Caki2 (cell line): ENCODE measurements at regions not wholly inside any gene's neighbourhood (a gene's known extent, or its start where the extent isn't known, plus 50 kb on each side); places are given as distances from the start of the nearest gene placed in this dataset.

Source experiments
- DNase-seq: peaks from one replicate; pipeline ENCODE4 v3.0.0-alpha.2; 2015; ENCODE audit warnings: low read depth
- in situ Hi-C: cut with HindIII; loops from 2 replicates; pipeline ENCODE4 v1.10.0; 2016; ENCODE audit warnings: low sequenced_read_pairs, low pct_unique_long_range_greater_than_20kb, mixed read lengths

DNA sequence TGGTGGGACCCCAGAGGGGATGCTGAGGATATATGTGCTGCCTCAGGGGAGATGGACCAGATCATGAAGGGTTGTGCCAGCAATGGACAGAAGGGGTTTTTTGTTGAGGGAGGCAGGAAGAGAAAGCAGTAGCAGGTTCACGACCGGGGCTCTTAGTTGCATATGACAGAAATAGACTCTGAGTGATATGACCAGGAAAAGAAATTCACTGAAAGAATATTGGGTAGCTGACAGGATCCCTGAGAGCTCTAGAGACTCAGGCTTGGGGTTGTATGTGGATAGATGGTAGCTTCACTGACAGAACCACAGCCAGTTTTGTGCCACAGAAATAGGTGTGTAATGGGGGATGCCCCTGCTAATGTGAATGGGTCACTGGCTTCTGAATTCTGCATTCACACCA, 241.6 kb downstream of the ZNF621 start:
- DNase-seq, result no peak
- in situ Hi-C loops, result no loop called here

DNA sequence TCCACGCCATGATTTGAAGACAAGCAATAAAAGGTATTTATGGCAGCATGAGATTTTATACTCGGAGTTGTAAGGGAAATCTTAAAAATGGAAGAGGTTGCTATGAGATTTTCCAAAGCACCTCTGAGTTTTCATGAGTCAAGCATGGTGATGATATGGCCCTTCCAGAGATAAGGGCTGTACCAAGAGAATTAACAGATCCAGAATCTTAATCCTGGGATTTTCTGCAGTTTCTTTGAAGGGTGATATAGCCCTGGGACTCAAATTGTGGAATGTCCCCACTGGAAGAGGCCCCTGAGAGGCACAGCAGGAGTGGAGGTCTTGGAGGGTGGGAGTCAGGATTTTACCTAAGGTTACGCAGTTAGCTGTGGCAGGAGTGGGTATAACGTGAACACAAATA, 243.3 kb downstream of the ZNF621 start:
- DNase-seq, result no peak
- in situ Hi-C loops, result no loop called here

DNA sequence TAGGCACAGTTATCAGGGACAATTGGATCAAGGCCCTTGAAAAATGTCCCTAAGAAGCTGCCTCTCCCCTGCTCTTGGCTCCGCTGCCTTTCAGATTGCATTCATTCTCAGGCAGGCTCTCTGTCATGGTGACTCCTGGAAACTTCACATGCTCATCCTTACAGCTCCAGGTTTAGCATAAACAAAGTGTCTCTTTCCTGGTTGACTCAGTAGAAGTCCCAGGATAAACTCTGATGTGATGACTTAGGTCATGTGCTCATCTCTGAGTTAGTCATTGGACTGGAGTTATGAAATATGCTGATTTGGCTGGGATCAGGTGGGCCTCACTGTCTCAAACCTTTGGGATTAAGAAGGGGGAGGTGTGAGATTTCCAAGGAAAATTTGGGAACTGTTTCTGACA, 243.8 kb downstream of the ZNF621 start:
- DNase-seq, result peak; percentile 49
- in situ Hi-C loops, result no loop called here

DNA sequence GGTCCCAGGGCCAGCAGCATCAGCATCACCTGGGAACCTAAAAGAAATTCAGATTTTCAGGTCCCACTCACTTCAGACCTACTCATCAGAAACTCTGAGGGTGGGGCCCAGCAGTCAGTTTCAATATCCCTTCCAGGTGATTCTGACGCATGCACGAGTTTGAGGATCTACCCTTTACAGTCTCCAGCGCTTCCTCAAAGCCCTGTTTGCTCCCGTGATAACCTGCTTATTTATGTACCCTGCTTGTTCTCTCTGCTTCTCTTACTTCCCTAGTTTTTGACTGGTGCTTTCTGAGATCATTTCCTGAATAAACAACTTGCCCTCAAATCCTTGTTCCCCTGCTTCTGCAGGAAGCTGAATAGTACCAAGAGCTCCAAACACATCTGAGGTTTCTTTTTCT, 245.3 kb downstream of the ZNF621 start:
- in situ Hi-C loops, result no loop called here
- DNase-seq, result no peak

DNA sequence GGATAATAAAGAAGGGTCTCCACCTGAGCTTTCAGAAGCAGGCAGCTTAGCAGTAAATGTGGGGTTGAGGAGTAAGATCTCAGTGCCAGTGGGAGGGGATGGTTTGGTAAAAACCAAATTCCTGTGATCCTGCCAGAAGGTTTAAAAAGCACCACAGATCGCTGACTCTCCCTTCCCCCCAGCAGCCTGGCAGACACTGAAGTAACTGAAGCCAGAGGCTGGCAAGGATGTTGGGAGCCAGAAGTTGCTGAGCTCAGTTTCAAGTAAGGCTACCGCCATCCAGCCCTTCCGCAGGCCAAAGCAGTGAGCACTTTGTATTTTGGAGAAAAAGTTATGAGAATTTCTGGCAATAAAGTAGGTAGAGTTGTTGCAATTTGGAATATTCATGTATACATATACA, 246.4 kb downstream of the ZNF621 start:
- in situ Hi-C loops, result no loop called here
- no peak for DNase-seq

DNA sequence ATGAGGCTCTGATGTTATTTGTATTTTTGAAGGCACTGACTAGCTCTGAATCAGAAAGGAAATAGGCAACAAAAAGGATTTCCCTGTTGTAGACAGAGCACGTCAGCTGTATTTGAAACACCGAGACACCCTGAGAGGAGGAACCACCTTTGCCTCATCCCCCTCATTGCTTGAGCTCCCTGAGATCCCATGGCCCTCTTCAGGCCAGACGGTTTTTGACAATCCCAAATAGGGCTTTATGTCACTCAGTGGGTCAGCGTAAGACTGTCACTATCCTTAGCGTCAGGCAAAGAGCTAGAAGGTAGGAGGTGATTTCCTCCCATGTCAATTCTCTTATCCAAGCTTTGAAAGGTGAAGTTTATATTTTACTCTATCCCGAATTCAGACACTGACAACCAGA, 254.3 kb downstream of the ZNF621 start:
- DNase-seq, result no peak
- in situ Hi-C loops, result no loop called here

DNA sequence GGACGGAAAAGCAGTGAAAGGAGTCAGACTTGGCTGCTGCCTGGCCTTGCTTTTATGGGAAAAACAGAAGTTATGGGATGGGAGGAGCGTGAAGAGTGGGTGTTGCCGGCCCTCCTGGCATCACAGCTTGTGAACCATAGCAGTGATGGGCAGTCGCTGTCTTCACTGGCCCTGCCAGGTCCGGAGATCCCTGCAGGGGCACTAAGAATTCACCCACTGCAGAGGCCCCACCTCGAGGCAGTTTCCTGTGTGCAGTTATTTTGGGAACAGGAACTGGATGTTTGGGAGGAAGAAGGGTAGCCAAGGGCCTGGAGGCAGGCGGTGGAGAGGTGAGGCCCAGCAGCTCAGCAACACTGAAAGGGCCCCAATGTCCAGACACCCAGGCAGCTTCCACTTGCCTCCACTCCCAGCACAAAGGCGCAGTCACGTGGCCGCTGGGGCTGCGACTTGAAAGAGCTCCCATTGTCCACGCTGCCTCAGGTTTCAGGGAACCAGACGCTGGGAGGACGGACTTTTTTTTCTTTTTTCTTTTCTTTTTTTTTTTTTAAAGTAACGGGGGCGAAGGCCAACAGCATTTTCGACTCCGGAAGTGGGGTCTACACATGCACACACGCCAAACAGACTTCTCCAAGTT, 255.6 kb downstream of the ZNF621 start:
- in situ Hi-C loops, result no loop called here
- no peak for DNase-seq

DNA sequence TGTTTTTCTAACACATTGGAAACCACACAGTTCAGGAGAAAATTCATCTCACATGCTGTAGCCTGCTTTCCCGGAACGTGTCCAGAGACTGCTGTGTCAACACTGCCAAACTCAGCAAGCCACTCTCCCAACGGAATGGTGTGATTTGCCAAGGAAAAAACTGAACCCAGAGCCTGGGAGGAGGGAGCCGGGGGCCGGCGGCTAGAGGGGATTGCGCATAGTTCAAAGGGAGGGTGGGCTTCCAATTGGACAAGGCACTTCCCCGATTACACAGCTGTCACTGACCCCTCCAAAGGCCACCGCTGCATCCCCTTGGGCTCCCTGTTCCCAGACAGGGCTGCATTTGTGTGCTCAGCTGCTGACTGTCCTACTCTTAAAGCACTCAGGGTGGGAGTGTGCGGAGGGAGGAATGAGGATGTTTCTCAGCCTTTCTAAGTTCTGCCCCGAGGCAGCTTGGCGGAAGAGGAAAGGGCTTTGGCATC, 256.2 kb downstream of the ZNF621 start:
- DNase-seq, result no peak
- in situ Hi-C loops, result no loop called here

DNA sequence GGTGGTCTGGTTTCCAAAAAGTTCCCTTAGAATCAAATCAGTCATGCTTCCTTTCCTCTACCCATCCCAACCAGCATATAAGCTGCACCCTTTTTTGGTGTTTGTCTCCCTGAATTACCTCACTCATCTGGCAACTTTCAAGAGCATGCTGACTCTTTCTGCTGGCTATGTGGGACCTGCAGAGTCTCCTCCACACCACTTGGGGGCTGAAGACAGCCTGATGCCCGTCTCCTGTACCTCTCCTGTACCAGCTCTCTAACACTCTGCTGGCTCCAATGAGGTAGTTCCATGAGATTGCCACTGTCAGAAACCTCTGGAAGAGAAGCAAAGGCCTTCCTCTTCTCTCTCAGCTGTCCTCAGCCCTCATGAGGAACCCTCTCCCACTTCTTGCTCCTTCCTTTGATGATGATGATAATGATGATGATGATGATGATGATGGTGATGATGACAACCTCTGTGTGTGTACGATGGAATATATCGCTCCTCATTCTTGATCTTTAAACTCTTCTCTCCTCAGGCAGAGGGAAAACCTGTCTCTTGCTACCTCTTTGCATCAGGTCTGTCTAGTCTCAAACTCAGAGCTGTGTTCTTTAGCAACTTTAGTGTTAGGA, 257.5 kb downstream of the ZNF621 start:
- in situ Hi-C loops, result no loop called here
- no peak for DNase-seq

DNA sequence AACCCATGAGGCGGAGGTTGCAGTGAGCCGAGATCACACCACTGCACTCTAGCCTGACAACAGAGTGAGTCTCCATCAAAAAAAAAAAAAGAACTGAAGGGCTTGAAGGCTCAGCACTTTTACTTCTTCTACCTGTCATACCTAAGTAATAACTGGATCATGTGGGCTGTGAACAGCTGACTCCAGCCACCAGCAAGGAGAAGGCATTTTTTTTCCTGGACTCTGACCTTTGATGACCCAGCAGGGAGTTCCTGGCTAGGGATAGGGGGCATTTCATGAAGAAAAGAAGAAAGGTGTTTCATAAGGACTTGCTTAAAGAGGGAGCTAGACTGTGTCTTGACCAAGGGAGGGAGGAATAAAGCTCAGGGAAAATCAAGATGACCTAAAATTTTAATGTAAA, 266.0 kb downstream of the ZNF621 start:
- in situ Hi-C loops, result no loop called here
- DNase-seq, result no peak

DNA sequence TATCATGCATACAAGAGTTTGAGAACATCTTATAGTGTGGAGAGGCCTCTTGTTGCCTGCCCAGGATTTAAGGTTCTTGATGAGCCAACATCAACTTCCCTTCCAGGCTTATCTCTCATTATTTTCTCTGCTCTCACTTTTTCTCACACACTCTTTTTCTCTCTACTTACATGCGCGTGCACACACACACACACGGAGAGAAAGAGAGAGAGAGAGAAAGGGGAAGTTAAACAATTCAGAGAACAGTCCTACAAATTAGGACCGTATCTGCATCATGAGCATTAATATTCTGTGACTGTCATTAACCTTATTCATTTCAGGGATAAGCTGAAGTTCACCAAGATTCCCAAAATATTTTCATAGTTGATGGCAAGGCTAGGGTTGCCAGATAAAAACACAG, 269.0 kb downstream of the ZNF621 start:
- no peak for DNase-seq
- in situ Hi-C loops, result no loop called here

DNA sequence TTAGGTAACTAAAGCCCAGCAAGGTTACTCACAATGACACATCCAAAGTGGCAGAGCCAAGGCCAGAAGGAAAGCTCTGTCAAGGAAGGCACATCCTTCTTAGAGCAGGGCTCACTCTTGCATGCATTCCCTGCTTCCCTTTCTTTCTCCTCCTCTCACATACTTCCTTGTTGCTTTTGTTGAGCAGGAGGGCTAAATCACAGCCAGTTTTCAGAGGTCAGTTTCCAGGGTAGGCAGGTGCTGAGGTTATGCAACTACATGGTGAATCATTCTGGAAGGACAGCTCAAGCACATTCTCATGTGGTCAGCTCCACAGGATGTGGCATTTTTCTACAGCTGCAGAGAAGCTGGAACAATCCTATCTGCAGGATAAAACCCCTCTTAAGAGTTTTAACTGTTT, 275.6 kb downstream of the ZNF621 start:
- in situ Hi-C loops, result no loop called here
- peak; percentile 86 for DNase-seq

DNA sequence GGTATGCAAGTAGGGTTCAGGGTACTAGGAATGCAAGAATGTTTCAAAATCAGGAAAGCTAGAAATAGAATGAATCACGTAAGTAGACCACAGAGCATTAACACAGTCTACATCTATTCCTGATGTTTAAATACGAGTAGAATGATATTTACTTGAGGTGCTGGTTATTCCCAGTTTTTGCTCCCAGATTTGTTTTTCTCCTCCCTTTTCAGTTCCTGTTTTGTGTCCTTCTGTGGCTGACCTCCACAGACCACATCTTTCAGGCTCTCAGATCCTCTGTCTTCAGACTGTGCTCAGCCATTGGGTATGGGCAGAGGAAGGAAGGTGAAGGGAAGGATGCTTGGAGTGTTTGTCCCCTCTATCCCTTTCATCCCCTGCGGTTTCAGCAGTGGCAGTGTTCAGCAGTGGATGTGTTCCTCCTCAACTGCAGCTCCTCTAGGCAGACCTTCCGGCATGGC, 276.6 kb downstream of the ZNF621 start:
- in situ Hi-C loops, result no loop called here
- DNase-seq, result no peak

DNA sequence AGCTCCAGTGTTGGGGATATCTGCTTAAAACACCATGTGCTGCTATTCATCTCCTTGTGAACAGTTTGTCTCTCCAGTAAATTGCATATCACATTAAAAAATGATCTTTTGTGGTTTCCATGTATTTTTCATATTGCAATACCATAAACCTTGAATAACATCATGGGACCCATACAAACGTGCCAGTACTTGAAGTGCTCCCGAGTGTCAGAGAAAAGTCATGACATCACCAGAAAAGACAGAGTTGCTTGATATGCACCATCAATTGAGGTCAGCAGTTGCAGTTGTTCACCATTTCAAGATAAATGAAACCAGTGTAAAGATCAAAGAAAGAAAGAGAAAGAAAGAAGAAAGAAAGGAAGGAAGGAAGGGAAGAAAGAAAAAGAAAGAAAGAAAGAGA, 278.6 kb downstream of the ZNF621 start:
- in situ Hi-C loops, result no loop called here
- no peak for DNase-seq

DNA sequence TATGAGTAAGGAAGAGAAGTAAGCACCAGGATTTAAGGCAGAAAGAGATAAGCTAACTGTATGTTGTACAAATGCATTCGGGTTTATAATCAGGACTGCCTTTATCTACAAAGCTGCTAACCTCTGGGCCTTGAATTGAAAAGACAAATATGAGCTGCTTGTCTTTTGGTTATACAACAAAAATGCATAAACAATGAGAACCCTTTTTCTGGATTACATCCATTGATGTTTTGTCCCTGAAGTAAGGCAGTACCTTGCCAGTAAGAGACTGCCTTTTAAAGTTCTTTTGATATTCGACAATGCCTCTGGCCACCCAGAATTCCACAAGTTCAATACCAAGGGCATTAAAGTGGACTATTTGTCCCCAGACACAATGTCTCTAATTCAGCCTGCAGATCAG, 280.7 kb downstream of the ZNF621 start:
- in situ Hi-C loops, result no loop called here
- no peak for DNase-seq

DNA sequence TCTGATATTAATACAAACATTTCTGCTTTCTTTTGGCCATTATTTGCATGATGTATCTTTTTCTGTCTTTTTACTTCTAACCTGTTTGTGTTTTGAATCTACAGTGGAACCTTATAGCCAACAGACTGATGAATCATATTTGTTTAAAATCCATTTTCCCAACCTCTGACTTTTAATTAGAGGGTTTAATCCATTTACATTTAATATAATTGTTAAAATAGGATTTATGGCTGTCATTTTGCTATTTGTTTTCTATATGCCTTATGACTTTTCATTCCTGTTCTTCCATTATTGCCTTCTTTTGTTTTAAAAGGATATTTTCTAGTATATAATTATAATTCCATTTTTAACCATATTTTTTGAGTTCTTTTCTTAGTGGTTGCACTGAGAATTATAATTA, 286.1 kb downstream of the ZNF621 start:
- in situ Hi-C loops, result no loop called here

DNA sequence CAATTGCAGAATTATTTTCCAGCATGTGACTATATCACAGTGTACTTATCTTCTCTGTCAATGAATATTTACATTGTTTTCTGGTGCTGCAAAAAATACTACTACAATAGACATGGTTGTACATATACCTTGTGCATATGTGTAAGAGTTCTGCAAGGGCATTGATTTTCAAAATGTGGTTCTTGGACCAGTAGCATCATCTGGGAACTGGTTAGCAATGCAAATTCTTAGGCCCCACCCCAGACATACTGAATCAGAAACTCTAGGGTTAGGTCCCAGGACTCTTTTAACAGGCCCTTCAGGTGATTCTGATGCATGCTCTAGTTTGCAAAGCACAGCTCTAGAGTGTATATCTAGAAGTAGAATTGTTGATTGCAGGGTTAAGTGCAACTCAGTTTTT, 292.3 kb downstream of the ZNF621 start:
- in situ Hi-C loops, result no loop called here
- DNase-seq, result no peak

More for the DNA sequence above, 286.1 kb downstream of the ZNF621 start:
- DNase-seq, result no peak

DNA sequence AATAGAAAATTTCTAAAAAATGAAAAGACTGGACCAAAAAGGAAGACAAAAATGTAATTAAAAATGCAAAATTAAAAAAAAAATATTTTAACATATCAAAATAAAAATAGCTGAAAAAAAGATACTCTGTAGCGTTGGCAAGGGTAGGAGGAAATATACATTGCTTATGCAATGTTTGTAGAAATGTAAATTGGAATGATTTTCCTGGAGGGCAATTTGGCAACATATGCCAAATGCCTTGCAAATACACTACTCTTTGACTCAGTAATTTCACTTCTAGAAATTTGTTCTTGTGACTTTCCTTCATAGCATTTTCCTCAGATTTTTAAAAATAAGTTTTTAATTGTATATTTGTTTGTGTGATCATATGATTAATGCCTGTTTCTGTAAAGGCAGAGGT, 296.6 kb downstream of the ZNF621 start:
- in situ Hi-C loops, result no loop called here
- DNase-seq, result no peak

DNA sequence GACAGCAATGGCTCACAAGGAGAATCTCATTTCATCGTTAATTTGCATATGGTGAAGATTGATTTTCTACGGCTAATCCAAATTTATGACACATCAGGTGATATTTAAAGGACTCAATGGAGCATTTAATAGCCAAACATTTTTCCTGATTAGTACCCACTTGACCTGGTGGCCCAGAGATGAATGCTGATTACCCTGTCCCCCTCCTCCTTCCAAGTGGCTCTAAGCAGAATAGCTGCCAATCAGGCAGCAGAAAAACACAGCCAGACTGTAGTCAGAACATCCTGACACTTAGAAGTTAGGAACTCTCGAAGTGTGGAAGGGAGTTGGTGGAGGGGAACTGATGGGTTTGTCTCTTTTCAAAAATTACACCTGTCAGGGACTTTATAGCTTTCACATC, 302.5 kb downstream of the ZNF621 start:
- in situ Hi-C loops, result no loop called here
- DNase-seq, result no peak
